GM10266 (cell line): ENCODE measurements at regions not wholly inside any gene's neighbourhood (a gene's known extent, or its start where the extent isn't known, plus 50 kb on each side); places are given as distances from the start of the nearest gene placed in this dataset.

Experiments used
- DNase-seq: peaks from one replicate; pipeline ENCODE4 v3.0.0; 2012; ENCODE audit errors: extremely low spot score
- TF ChIP-seq, protein P1 (sequence below): IDR thresholded peaks from 2 replicates; pipeline ENCODE4 v1.5.1; 2012; ENCODE audit warnings: mild to moderate bottlenecking, low read depth; ENCODE audit not compliant: control insufficient read depth, insufficient read depth; ENCODE audit errors: missing control alignments

- TF ChIP-seq, protein P1, sequence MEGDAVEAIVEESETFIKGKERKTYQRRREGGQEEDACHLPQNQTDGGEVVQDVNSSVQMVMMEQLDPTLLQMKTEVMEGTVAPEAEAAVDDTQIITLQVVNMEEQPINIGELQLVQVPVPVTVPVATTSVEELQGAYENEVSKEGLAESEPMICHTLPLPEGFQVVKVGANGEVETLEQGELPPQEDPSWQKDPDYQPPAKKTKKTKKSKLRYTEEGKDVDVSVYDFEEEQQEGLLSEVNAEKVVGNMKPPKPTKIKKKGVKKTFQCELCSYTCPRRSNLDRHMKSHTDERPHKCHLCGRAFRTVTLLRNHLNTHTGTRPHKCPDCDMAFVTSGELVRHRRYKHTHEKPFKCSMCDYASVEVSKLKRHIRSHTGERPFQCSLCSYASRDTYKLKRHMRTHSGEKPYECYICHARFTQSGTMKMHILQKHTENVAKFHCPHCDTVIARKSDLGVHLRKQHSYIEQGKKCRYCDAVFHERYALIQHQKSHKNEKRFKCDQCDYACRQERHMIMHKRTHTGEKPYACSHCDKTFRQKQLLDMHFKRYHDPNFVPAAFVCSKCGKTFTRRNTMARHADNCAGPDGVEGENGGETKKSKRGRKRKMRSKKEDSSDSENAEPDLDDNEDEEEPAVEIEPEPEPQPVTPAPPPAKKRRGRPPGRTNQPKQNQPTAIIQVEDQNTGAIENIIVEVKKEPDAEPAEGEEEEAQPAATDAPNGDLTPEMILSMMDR = no peak
- DNase-seq = no peak
Measured at GRCh38 chr6:12367412-12367811, 77.3 kb downstream of the EDN1 start.

DNA sequence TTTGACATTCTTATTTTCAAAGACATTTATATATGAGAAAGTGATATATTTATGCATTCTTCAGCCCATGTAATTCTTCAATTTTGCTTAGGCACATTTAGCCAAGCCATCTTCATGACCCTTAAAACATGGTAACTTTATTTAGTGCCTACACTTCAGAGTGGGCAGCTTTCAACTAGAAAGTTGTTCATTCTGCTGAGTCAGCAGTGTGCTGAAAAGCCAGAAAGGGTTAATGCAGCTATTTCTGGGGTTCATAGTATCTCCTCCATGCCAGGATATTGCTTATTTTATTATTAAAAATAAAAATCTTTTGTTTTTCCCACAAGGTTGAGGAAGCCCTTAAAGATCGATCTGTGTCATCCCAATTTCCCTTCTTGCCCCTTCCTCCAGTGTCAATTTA lies 79.2 kb downstream of the EDN1 start:
- no peak for DNase-seq
- TF ChIP-seq, protein P1 = no peak

- peak; percentile 43 for DNase-seq
- TF ChIP-seq, protein P1 = peak; percentile 37
Measured at GRCh38 chr6:12369781-12370262, 79.7 kb downstream of the EDN1 start.

GRCh38 chr6:12371151-12371550 lies 81.0 kb downstream of the EDN1 start:
- no peak for DNase-seq
- TF ChIP-seq, protein P1 = no peak

DNA sequence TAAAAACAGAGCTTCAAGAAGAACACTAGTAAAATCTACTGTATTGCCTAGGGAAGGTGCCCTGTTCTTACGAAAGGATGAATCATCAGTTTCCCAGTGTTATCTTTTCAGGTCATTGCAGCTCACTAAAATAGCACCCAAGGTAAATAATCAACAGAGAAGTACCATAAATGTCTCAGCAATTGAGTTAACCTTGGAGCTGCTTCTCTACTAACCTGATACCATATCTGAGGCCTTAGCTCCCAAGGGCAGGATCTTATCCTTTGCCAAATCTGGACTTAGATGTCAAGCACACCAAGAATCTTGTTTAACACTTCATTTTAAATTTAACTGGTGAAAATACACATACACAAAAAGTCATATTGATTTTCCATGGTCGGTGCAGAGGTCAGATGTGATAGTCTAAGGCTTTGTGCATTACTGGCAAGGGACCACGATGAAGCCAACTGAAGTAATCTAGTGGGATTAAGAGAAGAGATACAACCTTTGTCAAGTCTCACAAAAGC lies 81.5 kb downstream of the EDN1 start:
- no peak for DNase-seq
- TF ChIP-seq, protein P1 = no peak

GRCh38 chr6:12379181-12379580 lies 89.0 kb downstream of the EDN1 start:
- TF ChIP-seq, protein P1 = no peak
- DNase-seq = no peak

- TF ChIP-seq, protein P1 = no peak
Measured at GRCh38 chr6:12381587-12381986, 91.4 kb downstream of the EDN1 start.

More at GRCh38 chr6:12381587-12381986, 91.4 kb downstream of the EDN1 start:
- DNase-seq = no peak
